HepG2 (cell line): ENCODE measurements at regions not wholly inside any gene's neighbourhood (a gene's known extent, or its start where the extent isn't known, plus 50 kb on each side); places are given as distances from the start of the nearest gene placed in this dataset.

ENCODE experiments used
- ATAC-seq: fragments of 200-7000 bp; cut with Tn5 transposase; 3 replicates; pipeline ENCODE4 v1.9.1; 2020; ENCODE audit warnings: mild to moderate bottlenecking, moderate library complexity
- BruUV-seq: library from RNA; stranded (reverse); fragments of 400-500 nt; replicated peaks from 2 replicates; lab custom pipeline; 2021; lab: Mats Ljungman, UMichigan
- CTCF ChIA-PET: fragments of 300-600 bp; formaldehyde crosslinking; extraction: SDS; loops from one replicate; lab custom pipeline; 2021; ENCODE audit warnings: low total read pairs, inconsistent platforms, low intra/inter-chr PET ratio; lab: Yijun Ruan, JAX
- POLR2A ChIA-PET: fragments of 350-600 bp; sonication (Branson Sonifier 250); formaldehyde crosslinking; loops from one replicate; lab custom pipeline; 2020; ENCODE audit warnings: antibody characterized with exemption, inconsistent platforms; lab: Yijun Ruan, JAX
- DNase-seq: peaks from one replicate; pipeline ENCODE4 v3.0.0-alpha.2; 2015; ENCODE audit warnings: low spot score
- FAIRE-seq: peaks from 3 replicates; lab custom pipeline; 2011; peaks lifted over from hg19 to GRCh38; lab: Jason Lieb, UNC
- H2AFZ ChIP-seq: one replicate; pipeline ENCODE4 v1.6.1; 2011; ENCODE audit warnings: low read length, inconsistent platforms
- H3K27ac ChIP-seq: fragments of 300-600 bp; 3 replicates; pipeline ENCODE4 v1.8.0; 2011; ENCODE audit warnings: mixed run types, mild to moderate bottlenecking, mixed read lengths, low read length, inconsistent platforms; ENCODE audit not compliant: insufficient read depth; ENCODE audit errors: extremely low read length
- H3K27me3 ChIP-seq, 2 experiments: fragments of 200-600 bp in 1 of 2; 2 replicates in 1 of 2; 3 replicates in 1 of 2; pipeline versions ENCODE4 v1.6.0 to v1.8.0; 2011; ENCODE audit warnings: low read length in 2 of 2, mild to moderate bottlenecking in 2 of 2, moderate library complexity in 2 of 2, inconsistent platforms in 1 of 2; ENCODE audit not compliant: insufficient read depth in 2 of 2, control insufficient read depth in 1 of 2
- H3K36me3 ChIP-seq, 2 experiments: fragments of 200-600 bp in 1 of 2; replicated peaks in 1 of 2; 2 replicates in 1 of 2; 3 replicates in 1 of 2; pipeline versions ENCODE4 v1.5.1 to v1.8.0; 2011; ENCODE audit warnings: low read length in 2 of 2, inconsistent platforms in 1 of 2; ENCODE audit not compliant: insufficient read depth in 2 of 2, control insufficient read depth in 1 of 2
- H3K4me1 ChIP-seq: 2 replicates; pipeline ENCODE4 v1.5.1; 2012; ENCODE audit warnings: low read length, inconsistent platforms; ENCODE audit not compliant: insufficient read depth
- H3K4me2 ChIP-seq: 2 replicates; pipeline ENCODE4 v1.6.0; 2011; ENCODE audit warnings: low read depth, low read length, inconsistent platforms
- H3K4me3 ChIP-seq, 3 experiments: fragments of 200-600 bp in 1 of 3; sonication (generic), shearing (Covaris generic) in 1 of 3; replicated peaks in 1 of 3; 2 replicates each; pipeline ENCODE4 v1.5.1; 2011 to 2016; ENCODE audit warnings: low read length in 3 of 3, inconsistent platforms in 2 of 3, low read depth in 2 of 3, mild to moderate bottlenecking in 2 of 3, control low read depth in 1 of 3, mixed read lengths in 1 of 3; ENCODE audit not compliant: insufficient read depth in 1 of 3
- H3K79me2 ChIP-seq: one replicate; pipeline ENCODE4 v1.6.1; 2011; ENCODE audit warnings: low read length, inconsistent platforms; ENCODE audit not compliant: insufficient read depth
- H3K9ac ChIP-seq: 2 replicates; pipeline ENCODE4 v1.6.0; 2011; ENCODE audit warnings: mild to moderate bottlenecking, low read depth, low read length, inconsistent platforms; ENCODE audit not compliant: insufficient read depth
- H3K9me3 ChIP-seq: 2 replicates; pipeline ENCODE4 v1.5.1; 2012; ENCODE audit warnings: mild to moderate bottlenecking, low read length
- H4K20me1 ChIP-seq: 2 replicates; pipeline ENCODE4 v1.6.0; 2011; ENCODE audit warnings: inconsistent platforms, mild to moderate bottlenecking, low read length, moderate library complexity; ENCODE audit not compliant: insufficient read depth
- CEBPB ChIP-seq: IDR thresholded peaks from 2 replicates; pipeline ENCODE4 v1.6.1; 2011; ENCODE audit warnings: low read depth, low read length, improper control_type of control experiment, borderline replicate concordance
- CSRNP2 ChIP-seq: sonication (generic); formaldehyde crosslinking; conservative IDR thresholded peaks from 2 replicates; pipeline ENCODE4 v1.8.0; 2022; ENCODE audit warnings: low read depth, missing genetic modification reagents
- FIP1L1 ChIP-seq: fragments of 200-400 bp; formaldehyde crosslinking; IDR thresholded peaks from 2 replicates; pipeline ENCODE4 v1.6.1; 2018; ENCODE audit warnings: low read depth, mild to moderate bottlenecking, low read length, moderate library complexity, borderline replicate concordance; ENCODE audit not compliant: insufficient read depth
- MEIS2 ChIP-seq: sonication (generic); formaldehyde crosslinking; IDR thresholded peaks from 2 replicates; pipeline ENCODE4 v1.9.0; 2021; ENCODE audit warnings: mild to moderate bottlenecking, missing genetic modification reagents
- NFAT5 ChIP-seq: sonication (generic); formaldehyde crosslinking; IDR thresholded peaks from 2 replicates; pipeline ENCODE4 v1.4.0; 2020; ENCODE audit warnings: missing genetic modification reagents
- SRSF4 ChIP-seq: fragments of 200-400 bp; formaldehyde crosslinking; IDR thresholded peaks from one replicate; pipeline ENCODE4 v1.6.1; 2018; ENCODE audit warnings: mild to moderate bottlenecking, low read depth, low read length, moderate library complexity; ENCODE audit not compliant: poor library complexity, severe bottlenecking
- TEAD3 ChIP-seq: optimal IDR thresholded peaks from 2 replicates; pipeline ENCODE3; 2016; ENCODE audit warnings: borderline replicate concordance
- TSC22D2 ChIP-seq: sonication (generic); formaldehyde crosslinking; IDR thresholded peaks from 2 replicates; pipeline ENCODE4 v1.5.1; 2020; ENCODE audit warnings: missing genetic modification reagents, mild to moderate bottlenecking, borderline replicate concordance
- ZNF30 ChIP-seq: sonication (generic); formaldehyde crosslinking; IDR thresholded peaks from 2 replicates; pipeline ENCODE4 v1.5.0; 2020; ENCODE audit warnings: mild to moderate bottlenecking, missing genetic modification reagents
- ZNF576 ChIP-seq: sonication (generic); formaldehyde crosslinking; IDR thresholded peaks from 2 replicates; pipeline ENCODE4 v1.4.0; 2020; ENCODE audit warnings: mild to moderate bottlenecking, missing genetic modification reagents
- ZNF646 ChIP-seq: sonication (generic); formaldehyde crosslinking; IDR thresholded peaks from 2 replicates; pipeline ENCODE4 v1.9.0; 2021; ENCODE audit warnings: mild to moderate bottlenecking, missing genetic modification reagents
- WGBS: methylation state at CpG from one replicate; pipeline ENCODE4 v1.1.6; 2017; ENCODE audit warnings: low lambda C conversion rate; 5-methylcytosine and 5-hydroxymethylcytosine counted together
- in situ Hi-C: cut with HindIII; loops from 2 replicates; pipeline ENCODE4 v1.10.0; 2017; ENCODE audit warnings: low pct_unique_long_range_greater_than_20kb; ENCODE audit not compliant: extremely low pct_ligation_motif_present
- intact Hi-C: fragments of 100-400 bp; cut with micrococcal nuclease; formaldehyde crosslinking; loops from one replicate; pipeline ENCODE4 v1.10.0; 2022; ENCODE audit not compliant: unreplicated experiment

- H4K20me1 ChIP-seq: no peaks in the 10 kb centered on the region
- DNase-seq (no peak), FAIRE-seq (no peak), ATAC-seq (no peak)
- H3K9ac ChIP-seq: no peak overlapping the region
- H3K79me2 ChIP-seq: no peaks in the 10 kb centered on the region
- ChIA-PET POLR2A (no interaction called here), CTCF (no interaction called here)
- no peaks in the 10 kb centered on the region for H3K9me3 ChIP-seq
- in situ Hi-C loops (loop anchor here (25.0 kb wide), 1 partner anchor 636 kb away; no protein-coding TSS in a partner anchor), intact Hi-C loops (no loop called here)
- no TSS peak for BruUV-seq
- H3K4me2 ChIP-seq: no peak overlapping the region
- 48% methylated on average over 4 of the region's 4 CpGs for WGBS
- H3K4me3 ChIP-seq: no peak overlapping the region
- H3K4me1 ChIP-seq: peaks cover 15% of the 10 kb centered on the region
- no peaks in the 10 kb centered on the region for H3K36me3 ChIP-seq
- H3K27ac ChIP-seq: no peak overlapping the region
- H3K27me3 ChIP-seq: no peaks in the 10 kb centered on the region; a peak in 2 of 5 replicates
- no peak overlapping the region for H2AFZ ChIP-seq
- TF ChIP-seq FIP1L1: no peak
- no peak for TF ChIP-seq TSC22D2 (CRISPR knock-in tag)
- no peak for TF ChIP-seq ZNF646 (CRISPR knock-in tag)
- no peak for TF ChIP-seq TEAD3 (CRISPR knock-in tag)
- no peak for TF ChIP-seq MEIS2
- TF ChIP-seq CEBPB: no peak
- no peak for TF ChIP-seq SRSF4
- TF ChIP-seq CSRNP2 (CRISPR knock-in tag): no peak
- no peak for TF ChIP-seq NFAT5 (CRISPR knock-in tag)
- no peak for TF ChIP-seq ZNF576
- no peak for TF ChIP-seq ZNF30 (CRISPR knock-in tag)
Observed at GRCh38 chr6:155548576-155548975, 92.9 kb upstream of the NOX3 start.
